Gastrocnemius medialis (tissue), 4 donors: ENCODE measurements at regions not wholly inside any gene's neighbourhood (a gene's known extent, or its start where the extent isn't known, plus 50 kb on each side); places are given as distances from the start of the nearest gene placed in this dataset.

ENCODE experiments used
- ATAC-seq, 2 donors: fragments of 150-250 bp; one replicate each; pipeline ENCODE4 v1.9.1; 2016
- DNase-seq, 2 donors: peaks; one replicate each; pipeline ENCODE4 v3.0.0-alpha.2; 2019
- H3K27ac ChIP-seq, 4 donors: fragments of 200-600 bp; sonication (generic); 1 replicate in 1 of 4; 2 replicates in 3 of 4; pipeline ENCODE4 v1.5.1; 2016 to 2018; ENCODE audit warnings: mild to moderate bottlenecking in 2 of 4, moderate library complexity in 1 of 4
- H3K27me3 ChIP-seq, 3 donors: fragments of 200-600 bp; sonication (generic) in 2 of 3; 1 replicate in 1 of 3; 2 replicates in 2 of 3; pipeline versions ENCODE4 v1.5.1 to v1.6.0; 2016 to 2019; ENCODE audit warnings: mild to moderate bottlenecking in 1 of 3, moderate library complexity in 1 of 3
- H3K36me3 ChIP-seq, 2 donors: fragments of 200-600 bp; sonication (generic) in 1 of 2; one replicate each; pipeline ENCODE4 v1.5.1; 2017 to 2018
- H3K4me1 ChIP-seq, 2 donors: fragments of 200-600 bp; sonication (generic) in 1 of 2; one replicate each; pipeline ENCODE4 v1.5.1; 2016 to 2017; ENCODE audit warnings: mild to moderate bottlenecking in 2 of 2
- H3K4me3 ChIP-seq, 4 donors: fragments of 200-600 bp; sonication (generic) in 3 of 4; 1 replicate in 1 of 4; 2 replicates in 3 of 4; pipeline ENCODE4 v1.5.1; 2016 to 2019; ENCODE audit warnings: mild to moderate bottlenecking in 2 of 4
- H3K9me3 ChIP-seq, 3 donors: fragments of 200-600 bp; sonication (generic) in 2 of 3; 1 replicate in 1 of 3; 2 replicates in 2 of 3; pipeline ENCODE4 v1.5.1; 2016 to 2019
- CTCF ChIP-seq, 5 experiments: fragments of 450-650 bp in 3 of 5; fragments of 200-600 bp in 2 of 5; sonication (generic) in 2 of 5; IDR thresholded peaks in 4 of 5; conservative IDR thresholded peaks in 1 of 5; 1 replicate in 4 of 5; 2 replicates in 1 of 5; pipeline ENCODE4 v1.5.1; 2016 to 2019; ENCODE audit warnings: antibody characterized with exemption in 5 of 5, mild to moderate bottlenecking in 3 of 5, moderate library complexity in 3 of 5
- POLR2A ChIP-seq, 2 donors: fragments of 450-650 bp; IDR thresholded peaks; one replicate each; pipeline ENCODE4 v1.6.1; 2017; ENCODE audit warnings: antibody characterized with exemption in 2 of 2, mild to moderate bottlenecking in 2 of 2, moderate library complexity in 2 of 2
- in situ Hi-C, 4 donors: fragments of 200-750 bp; cut with MboI; loops; one replicate each; pipeline versions ENCODE4 v1.15.0 to v1.8.0; 2017; ENCODE audit warnings: low sequenced_read_pairs in 4 of 4
- intact Hi-C: fragments of 100-400 bp; cut with DNase I; formaldehyde crosslinking; loops from one replicate; pipeline ENCODE4 v1.15.1; 2023; ENCODE audit warnings: low total_unique reads

DNA sequence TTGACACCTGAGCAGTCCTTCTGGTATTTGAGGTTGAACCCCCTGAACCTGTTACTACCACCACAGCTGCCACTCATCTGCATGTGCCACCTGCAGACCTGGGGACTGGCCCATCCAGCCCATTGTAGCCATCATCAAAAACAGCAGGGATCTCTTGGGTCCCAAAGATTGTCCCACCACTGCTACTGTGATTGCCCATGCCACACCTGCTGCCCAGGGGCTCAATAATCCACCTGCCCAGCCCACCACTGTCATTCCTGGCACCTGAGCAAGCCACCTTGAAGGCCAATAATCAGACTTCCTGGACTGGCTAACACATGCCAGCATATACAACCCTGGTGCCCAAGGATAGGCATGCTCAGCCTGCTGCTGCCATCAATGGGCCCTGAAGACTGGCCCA, 327.6 kb downstream of the CYRIA start:
- in situ Hi-C loops (no loop called here), intact Hi-C loops (no loop called here)
- Histone ChIP-seq H3K27me3 (peaks cover 0 to 3% (median 0%) of the 10 kb centered on the region in 3 donors), H3K4me3 (no peak overlapping the region), H3K9me3 (no peaks in the 10 kb centered on the region), H3K36me3 (no peaks in the 10 kb centered on the region), H3K4me1 (no peaks in the 10 kb centered on the region), H3K27ac (no peak overlapping the region)
- DNase-seq: no peak
- ATAC-seq: no peak
- TF ChIP-seq CTCF (IDR thresholded peaks at IDR 0.05 in 4 of 5, conservative IDR thresholded peaks at IDR 0.05 in 1 of 5): no peak
- TF ChIP-seq POLR2A (IDR thresholded peaks at IDR 0.05): no peak

DNA sequence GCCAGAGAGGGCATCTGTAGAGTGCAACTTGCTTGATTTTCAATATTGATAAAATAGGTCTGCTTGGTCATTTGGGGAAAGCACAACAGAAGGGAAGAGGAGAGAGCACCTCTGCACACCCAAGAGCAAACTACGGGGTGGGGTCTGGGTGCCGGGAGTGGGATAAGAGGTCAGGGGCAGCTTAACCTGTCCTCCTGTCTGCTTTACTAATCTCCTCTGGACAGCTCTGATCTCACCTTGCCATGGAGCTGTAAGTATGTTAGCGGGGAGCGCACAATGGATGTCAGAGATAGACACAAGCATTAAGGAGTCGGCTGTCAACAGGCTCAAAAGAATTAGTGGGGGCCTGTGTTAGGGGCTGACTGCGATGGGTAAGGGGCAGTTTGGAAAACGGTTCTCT, 328.7 kb downstream of the CYRIA start:
- ATAC-seq (no peak), DNase-seq (no peak)
- no peaks in the 10 kb centered on the region for H3K9me3 ChIP-seq
- no peaks in the 10 kb centered on the region for H3K36me3 ChIP-seq
- H3K27me3 ChIP-seq: peaks cover 0 to 3% (median 0%) of the 10 kb centered on the region in 3 donors
- intact Hi-C loops: no loop called here
- in situ Hi-C loops: no loop called here
- no peak overlapping the region for H3K27ac ChIP-seq
- H3K4me1 ChIP-seq: no peaks in the 10 kb centered on the region
- no peak overlapping the region for H3K4me3 ChIP-seq
- no peak for TF ChIP-seq CTCF (IDR thresholded peaks at IDR 0.05 in 4 of 5, conservative IDR thresholded peaks at IDR 0.05 in 1 of 5)
- TF ChIP-seq POLR2A (IDR thresholded peaks at IDR 0.05): no peak

GRCh38 chr2:16336491-16336890, 329.1 kb downstream of the CYRIA start:
- ATAC-seq (no peak), DNase-seq (no peak)
- H3K27me3 ChIP-seq: peaks cover 0 to 3% (median 0%) of the 10 kb centered on the region in 3 donors
- no peaks in the 10 kb centered on the region for H3K9me3 ChIP-seq
- H3K4me3 ChIP-seq: no peak overlapping the region
- intact Hi-C loops (no loop called here), in situ Hi-C loops (no loop called here)
- H3K36me3 ChIP-seq: no peaks in the 10 kb centered on the region
- no peak overlapping the region for H3K27ac ChIP-seq
- TF ChIP-seq CTCF (IDR thresholded peaks at IDR 0.05 in 4 of 5, conservative IDR thresholded peaks at IDR 0.05 in 1 of 5): no peak
- TF ChIP-seq POLR2A (IDR thresholded peaks at IDR 0.05): no peak
- no peaks in the 10 kb centered on the region for H3K4me1 ChIP-seq

DNA sequence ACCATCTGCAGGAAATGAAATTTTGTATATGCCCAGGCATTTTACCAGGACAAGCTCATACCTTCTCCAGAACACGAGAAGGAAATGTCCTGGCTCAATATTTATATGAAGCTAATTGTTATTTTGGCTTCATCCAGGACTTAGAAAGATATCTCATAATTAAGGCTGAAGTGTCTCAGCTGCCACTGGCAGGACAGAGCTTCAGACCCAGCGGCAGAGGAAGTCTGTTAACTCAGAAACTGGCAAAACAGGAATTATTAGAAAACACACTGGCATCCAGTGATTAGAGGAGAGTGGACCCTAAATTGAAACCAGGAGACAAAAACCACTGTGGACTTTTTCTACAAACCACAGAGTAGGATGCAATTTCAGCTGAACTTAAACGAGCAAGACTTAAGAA, 329.7 kb downstream of the CYRIA start:
- in situ Hi-C loops (no loop called here), intact Hi-C loops (no loop called here)
- no peaks in the 10 kb centered on the region for H3K4me1 ChIP-seq
- TF ChIP-seq CTCF (IDR thresholded peaks at IDR 0.05 in 4 of 5, conservative IDR thresholded peaks at IDR 0.05 in 1 of 5): no peak
- TF ChIP-seq POLR2A (IDR thresholded peaks at IDR 0.05): no peak
- no peak overlapping the region for H3K27ac ChIP-seq
- no peaks in the 10 kb centered on the region for H3K36me3 ChIP-seq
- no peak for DNase-seq
- H3K9me3 ChIP-seq: no peaks in the 10 kb centered on the region
- no peak for ATAC-seq
- peaks cover 0 to 3% (median 0%) of the 10 kb centered on the region in 3 donors for H3K27me3 ChIP-seq
- no peak overlapping the region for H3K4me3 ChIP-seq

GRCh38 chr2:16335604-16335930, 330.1 kb downstream of the CYRIA start:
- Histone ChIP-seq H3K4me1 (no peaks in the 10 kb centered on the region), H3K27me3 (peaks cover 0 to 3% (median 0%) of the 10 kb centered on the region in 3 donors)
- intact Hi-C loops: no loop called here

More at GRCh38 chr2:16335604-16335930, 330.1 kb downstream of the CYRIA start:
- H3K4me3 ChIP-seq: no peak overlapping the region
- H3K36me3 ChIP-seq: no peaks in the 10 kb centered on the region
- no peak for ATAC-seq
- no peak for DNase-seq
- in situ Hi-C loops: no loop called here
- H3K9me3 ChIP-seq: no peaks in the 10 kb centered on the region
- no peak for TF ChIP-seq POLR2A (IDR thresholded peaks at IDR 0.05)
- TF ChIP-seq CTCF (IDR thresholded peaks at IDR 0.05 in 4 of 5, conservative IDR thresholded peaks at IDR 0.05 in 1 of 5): no peak
- no peak overlapping the region for H3K27ac ChIP-seq
